Fibroblast of lung (primary cell): ENCODE measurements at regions not wholly inside any gene's neighbourhood (a gene's known extent, or its start where the extent isn't known, plus 50 kb on each side); places are given as distances from the start of the nearest gene placed in this dataset.

Experiments used
- EZH2 ChIP-seq: IDR thresholded peaks from 2 replicates; pipeline ENCODE4 v1.5.1; 2012; ENCODE audit warnings: low read length, control low read depth, mild to moderate bottlenecking; ENCODE audit errors: missing control alignments
- TF ChIP-seq, protein P1 (sequence below), 2 donors: IDR thresholded peaks in 1 of 2; conservative IDR thresholded peaks in 1 of 2; 1 replicate in 1 of 2; 2 replicates in 1 of 2; pipeline ENCODE4 v1.5.1; 2011 to 2012; ENCODE audit warnings: low read length in 2 of 2, control low read depth in 1 of 2, inconsistent platforms in 1 of 2, low read depth in 1 of 2, mild to moderate bottlenecking in 1 of 2

GRCh38 chr5:175377816-175378215 lies 66.2 kb downstream of the DRD1 start:
- TF ChIP-seq, protein P1, sequence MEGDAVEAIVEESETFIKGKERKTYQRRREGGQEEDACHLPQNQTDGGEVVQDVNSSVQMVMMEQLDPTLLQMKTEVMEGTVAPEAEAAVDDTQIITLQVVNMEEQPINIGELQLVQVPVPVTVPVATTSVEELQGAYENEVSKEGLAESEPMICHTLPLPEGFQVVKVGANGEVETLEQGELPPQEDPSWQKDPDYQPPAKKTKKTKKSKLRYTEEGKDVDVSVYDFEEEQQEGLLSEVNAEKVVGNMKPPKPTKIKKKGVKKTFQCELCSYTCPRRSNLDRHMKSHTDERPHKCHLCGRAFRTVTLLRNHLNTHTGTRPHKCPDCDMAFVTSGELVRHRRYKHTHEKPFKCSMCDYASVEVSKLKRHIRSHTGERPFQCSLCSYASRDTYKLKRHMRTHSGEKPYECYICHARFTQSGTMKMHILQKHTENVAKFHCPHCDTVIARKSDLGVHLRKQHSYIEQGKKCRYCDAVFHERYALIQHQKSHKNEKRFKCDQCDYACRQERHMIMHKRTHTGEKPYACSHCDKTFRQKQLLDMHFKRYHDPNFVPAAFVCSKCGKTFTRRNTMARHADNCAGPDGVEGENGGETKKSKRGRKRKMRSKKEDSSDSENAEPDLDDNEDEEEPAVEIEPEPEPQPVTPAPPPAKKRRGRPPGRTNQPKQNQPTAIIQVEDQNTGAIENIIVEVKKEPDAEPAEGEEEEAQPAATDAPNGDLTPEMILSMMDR (conservative IDR thresholded peaks at IDR 0.05 in 1 of 2, IDR thresholded peaks at IDR 0.05 in 1 of 2; ENCODE audit: low read depth in 1 of 2, low read length in 2 of 2), result no peak
- no peak for TF ChIP-seq EZH2
